ENCODE measurements at regions not wholly inside any gene's neighbourhood (a gene's known extent, or its start where the extent isn't known, plus 50 kb on each side); places are given as distances from the start of the nearest gene placed in this dataset.

DNA sequence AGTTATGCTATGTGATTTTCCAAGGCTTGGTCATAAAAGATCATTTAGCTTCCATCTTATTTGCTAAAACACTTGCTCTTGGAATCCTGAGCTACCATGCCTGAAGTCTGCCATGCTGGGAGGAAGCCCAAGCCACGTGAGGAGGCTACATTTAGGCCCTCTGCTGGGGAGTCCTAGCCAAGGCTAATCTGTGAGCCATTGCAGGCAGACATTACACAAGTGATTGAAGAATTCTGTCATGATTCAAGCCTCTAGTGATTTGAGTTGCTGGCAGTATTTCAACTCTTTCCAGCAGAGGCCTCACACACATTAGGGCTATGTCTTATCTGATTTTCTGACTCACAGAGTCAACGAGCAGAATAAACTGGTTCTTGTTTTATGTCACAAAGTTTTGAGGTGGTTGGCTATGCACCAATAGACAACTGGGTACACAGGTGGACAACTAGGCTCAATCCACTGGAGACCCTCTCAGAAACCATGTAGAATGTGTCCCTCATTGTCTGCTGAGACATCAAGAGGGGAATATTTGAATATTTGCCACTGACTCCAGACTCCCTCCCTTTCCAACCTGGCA lies 227.2 kb upstream of the SULF2 start:
- DNase-seq (no peak), ATAC-seq (ENCODE audit: low FRiP score) (no peak)
- H3K4me1 ChIP-seq (ENCODE audit: control insufficient read depth in 1 of 2, insufficient read depth in 2 of 2, low read length in 2 of 2): no peaks in the 10 kb centered on the region
- WGBS, 2 donors: 5 to 6% methylated on average over 2 of the region's 2 CpGs
- no peak overlapping the region for H3K4me3 ChIP-seq (ENCODE audit: low read length in 2 of 2)
- H3K36me3 ChIP-seq (ENCODE audit: control insufficient read depth in 1 of 2, insufficient read depth in 2 of 2, low read length in 1 of 2): no peaks in the 10 kb centered on the region
- no peak overlapping the region for H3K27ac ChIP-seq (ENCODE audit: low read depth in 1 of 2, low read length in 2 of 2)
- no peaks in the 10 kb centered on the region for H3K27me3 ChIP-seq (ENCODE audit: control insufficient read depth in 1 of 2, insufficient read depth in 2 of 2, low read length in 1 of 2)
- H3K9me3 ChIP-seq (ENCODE audit: control insufficient read depth, low read length): peaks cover 2% of the 10 kb centered on the region
- intact Hi-C loops (cut with DNase I): no loop called here

DNA sequence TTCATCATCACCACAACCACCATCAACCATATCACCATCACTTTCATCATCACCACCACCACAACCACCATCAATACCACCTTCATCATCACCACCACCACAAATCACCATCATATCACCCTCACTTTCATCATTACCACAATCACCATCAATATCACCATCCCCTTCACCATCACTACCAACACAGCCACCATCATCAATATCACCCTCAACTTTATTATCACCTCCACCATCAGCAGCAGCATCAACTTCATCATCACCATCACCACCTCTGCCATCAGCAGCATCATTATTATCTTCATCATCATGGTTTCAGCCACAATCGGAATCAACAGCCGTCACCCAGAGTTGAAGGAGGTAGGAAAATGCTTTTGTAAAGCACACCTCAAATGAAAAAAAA lies 225.7 kb upstream of the SULF2 start:
- H3K36me3 ChIP-seq (ENCODE audit: control insufficient read depth in 1 of 2, insufficient read depth in 2 of 2, low read length in 1 of 2): no peaks in the 10 kb centered on the region
- H3K9me3 ChIP-seq (ENCODE audit: control insufficient read depth, low read length): peaks cover 2% of the 10 kb centered on the region
- H3K27ac ChIP-seq (ENCODE audit: low read depth in 1 of 2, low read length in 2 of 2): no peak overlapping the region
- intact Hi-C loops (cut with DNase I): no loop called here
- DNase-seq: no peak
- WGBS, 2 donors: 97 to 99% methylated on average over 2 of the region's 2 CpGs
- H3K4me3 ChIP-seq (ENCODE audit: low read length in 2 of 2): no peak overlapping the region
- H3K27me3 ChIP-seq (ENCODE audit: control insufficient read depth in 1 of 2, insufficient read depth in 2 of 2, low read length in 1 of 2): no peaks in the 10 kb centered on the region
- no peaks in the 10 kb centered on the region for H3K4me1 ChIP-seq (ENCODE audit: control insufficient read depth in 1 of 2, insufficient read depth in 2 of 2, low read length in 2 of 2)
- no peak for ATAC-seq (ENCODE audit: low FRiP score)

DNA sequence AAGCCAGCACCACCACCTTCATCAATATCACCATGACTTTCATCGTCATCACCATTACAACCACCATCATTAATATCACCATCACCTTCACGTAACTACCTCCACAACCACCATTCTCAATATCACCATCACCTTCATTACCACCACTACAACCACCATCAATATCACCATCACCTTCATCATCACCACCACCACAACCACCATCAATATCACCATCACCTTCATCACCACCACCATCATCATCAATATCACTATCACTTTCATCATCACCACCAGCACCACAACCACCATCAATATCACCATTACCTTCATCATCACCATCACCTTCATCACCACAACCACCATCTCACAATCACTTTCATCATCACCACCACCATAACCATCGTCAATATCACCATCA lies 225.3 kb upstream of the SULF2 start:
- intact Hi-C loops (cut with DNase I): no loop called here
- ATAC-seq (ENCODE audit: low FRiP score) (no peak), DNase-seq (no peak)
- no peak overlapping the region for H3K27ac ChIP-seq (ENCODE audit: low read depth in 1 of 2, low read length in 2 of 2)
- H3K27me3 ChIP-seq (ENCODE audit: control insufficient read depth in 1 of 2, insufficient read depth in 2 of 2, low read length in 1 of 2): no peaks in the 10 kb centered on the region
- no peaks in the 10 kb centered on the region for H3K4me1 ChIP-seq (ENCODE audit: control insufficient read depth in 1 of 2, insufficient read depth in 2 of 2, low read length in 2 of 2)
- WGBS, 2 donors: 93 to 94% methylated on average over 3 of the region's 3 CpGs
- H3K36me3 ChIP-seq (ENCODE audit: control insufficient read depth in 1 of 2, insufficient read depth in 2 of 2, low read length in 1 of 2): no peaks in the 10 kb centered on the region
- peaks cover 2% of the 10 kb centered on the region for H3K9me3 ChIP-seq (ENCODE audit: control insufficient read depth, low read length)
- H3K4me3 ChIP-seq (ENCODE audit: low read length in 2 of 2): no peak overlapping the region

DNA sequence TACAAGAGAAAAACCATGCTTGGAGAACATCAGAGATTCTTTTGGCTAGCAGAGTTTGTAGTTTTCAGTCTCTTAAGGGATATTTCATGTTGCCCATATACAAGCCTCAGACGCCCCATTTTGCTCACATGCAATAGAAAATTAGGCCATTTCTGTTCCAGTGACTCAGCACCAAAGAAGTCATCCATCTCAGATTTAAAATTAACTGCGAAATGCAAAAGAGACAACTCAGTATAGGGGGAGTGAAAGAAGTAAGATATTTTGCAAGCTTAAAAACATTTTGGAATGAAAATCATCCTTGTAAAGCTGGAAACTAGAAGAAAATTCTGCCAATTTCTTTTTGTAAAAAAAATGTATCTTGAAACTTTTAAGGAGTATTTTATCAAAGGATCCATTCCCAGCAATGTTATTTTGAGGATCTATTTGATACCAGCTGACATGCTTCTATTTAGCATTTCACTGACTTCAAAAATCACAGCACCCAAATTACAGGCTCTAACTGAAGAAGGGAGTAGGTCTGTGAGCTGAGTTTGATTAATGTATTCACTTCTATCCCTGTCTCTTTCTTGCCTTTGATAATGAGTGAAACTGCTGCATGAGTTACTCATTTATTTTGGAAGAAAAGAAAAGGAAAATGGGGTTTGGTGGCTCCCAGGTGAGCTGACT lies 223.7 kb upstream of the SULF2 start:
- ATAC-seq (ENCODE audit: low FRiP score): no peak
- H3K27ac ChIP-seq (ENCODE audit: low read depth in 1 of 2, low read length in 2 of 2): no peak overlapping the region
- no peaks in the 10 kb centered on the region for H3K4me1 ChIP-seq (ENCODE audit: control insufficient read depth in 1 of 2, insufficient read depth in 2 of 2, low read length in 2 of 2)
- WGBS, 2 donors: 10 to 16% methylated on average over 2 of the region's 2 CpGs
- H3K27me3 ChIP-seq (ENCODE audit: control insufficient read depth in 1 of 2, insufficient read depth in 2 of 2, low read length in 1 of 2): no peaks in the 10 kb centered on the region
- H3K9me3 ChIP-seq (ENCODE audit: control insufficient read depth, low read length): peaks cover 4% of the 10 kb centered on the region
- DNase-seq: no peak
- H3K4me3 ChIP-seq (ENCODE audit: low read length in 2 of 2): no peak overlapping the region
- intact Hi-C loops (cut with DNase I): no loop called here
- H3K36me3 ChIP-seq (ENCODE audit: control insufficient read depth in 1 of 2, insufficient read depth in 2 of 2, low read length in 1 of 2): no peaks in the 10 kb centered on the region

DNA sequence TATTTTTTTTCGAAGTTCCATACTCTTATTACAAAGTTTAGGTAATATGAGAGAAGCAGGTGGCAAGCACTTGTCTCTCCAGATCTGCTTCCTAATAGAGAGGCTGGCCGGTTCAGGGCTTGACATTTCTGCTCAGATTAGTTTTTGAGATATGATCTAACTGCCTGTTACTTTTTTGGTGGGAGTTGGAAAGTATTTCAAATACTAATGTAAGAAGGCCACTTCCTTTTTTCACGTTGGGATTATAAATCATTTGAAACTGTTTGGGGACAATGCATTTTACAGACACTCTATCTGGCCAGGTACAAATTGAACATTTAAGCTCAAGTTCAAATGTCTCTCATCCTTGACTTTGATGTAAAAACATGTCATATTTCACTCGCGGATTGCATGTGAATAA lies 222.1 kb upstream of the SULF2 start:
- WGBS, 2 donors: 63 to 67% methylated on average over 5 of the region's 5 CpGs
- H3K4me3 ChIP-seq (ENCODE audit: low read length in 2 of 2): no peak overlapping the region
- H3K4me1 ChIP-seq (ENCODE audit: control insufficient read depth in 1 of 2, insufficient read depth in 2 of 2, low read length in 2 of 2): no peaks in the 10 kb centered on the region
- H3K27ac ChIP-seq (ENCODE audit: low read depth in 1 of 2, low read length in 2 of 2): no peak overlapping the region
- no peak for DNase-seq
- ATAC-seq (ENCODE audit: low FRiP score): no peak
- no peaks in the 10 kb centered on the region for H3K36me3 ChIP-seq (ENCODE audit: control insufficient read depth in 1 of 2, insufficient read depth in 2 of 2, low read length in 1 of 2)
- intact Hi-C loops (cut with DNase I): no loop called here
- H3K27me3 ChIP-seq (ENCODE audit: control insufficient read depth in 1 of 2, insufficient read depth in 2 of 2, low read length in 1 of 2): no peaks in the 10 kb centered on the region
- peaks cover 3% of the 10 kb centered on the region for H3K9me3 ChIP-seq (ENCODE audit: control insufficient read depth, low read length)

DNA sequence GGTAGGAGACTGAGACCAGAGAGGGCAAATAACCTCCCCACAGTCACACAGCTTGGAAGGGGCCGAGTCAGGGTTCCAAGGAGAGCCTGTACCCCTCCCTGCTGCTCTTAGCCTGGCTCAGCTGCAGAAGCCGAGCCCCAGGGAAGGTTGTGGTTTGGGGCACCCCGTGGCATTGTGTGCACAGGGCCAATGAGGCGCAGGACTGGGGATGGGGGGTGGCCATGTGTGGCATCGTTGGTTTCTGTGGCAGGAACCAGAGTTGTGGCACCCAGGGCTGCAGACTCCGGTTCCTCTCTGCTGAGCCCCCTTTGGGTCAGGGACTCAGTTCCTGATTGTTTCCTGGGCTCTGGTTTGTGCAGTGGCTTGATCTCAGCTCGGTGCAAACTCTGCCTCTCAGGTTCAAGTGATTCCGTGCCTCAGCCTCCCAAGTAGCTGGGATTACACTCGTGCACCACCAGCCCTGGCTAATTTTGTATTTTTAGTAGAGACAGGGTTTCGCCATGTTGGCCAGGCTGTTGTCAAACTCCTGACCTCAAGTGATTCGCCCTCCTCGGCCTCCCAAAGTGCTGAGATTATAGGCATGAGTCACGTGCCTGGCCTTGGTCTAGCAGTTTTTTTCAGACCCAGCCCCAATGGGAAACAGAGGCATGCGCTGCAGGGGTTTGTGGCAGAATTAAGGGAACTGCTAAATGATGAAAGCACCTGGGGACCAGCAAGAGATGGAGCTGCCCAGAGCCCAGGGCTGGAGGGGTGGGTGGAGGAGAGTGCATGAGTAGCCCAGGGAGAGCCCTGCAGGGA lies 221.0 kb upstream of the SULF2 start:
- intact Hi-C loops (cut with DNase I): no loop called here

DNA sequence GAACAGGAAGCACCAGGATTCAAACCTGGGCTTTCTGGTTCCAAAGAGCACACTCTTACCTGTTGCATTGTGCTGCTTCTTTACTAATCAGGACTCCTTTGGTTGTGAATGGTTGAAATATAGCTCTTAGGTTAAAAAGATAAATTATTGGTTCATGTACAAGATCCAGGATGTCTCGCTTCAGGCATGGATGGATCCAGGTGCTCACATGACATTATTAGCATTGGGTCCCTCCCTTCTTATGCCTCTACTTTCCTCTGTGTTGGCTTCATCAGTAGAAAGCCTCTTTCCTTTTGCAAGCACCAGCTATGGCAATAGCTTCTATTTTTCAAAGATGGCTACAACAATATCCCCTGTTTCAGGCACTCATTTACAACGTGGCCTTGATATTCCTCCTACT lies 217.7 kb upstream of the SULF2 start:
- Histone ChIP-seq H3K4me1 (ENCODE audit: control insufficient read depth in 1 of 2, insufficient read depth in 2 of 2, low read length in 2 of 2) (no peaks in the 10 kb centered on the region), H3K4me3 (ENCODE audit: low read length in 2 of 2) (no peak overlapping the region), H3K27ac (ENCODE audit: low read depth in 1 of 2, low read length in 2 of 2) (no peak overlapping the region), H3K9me3 (ENCODE audit: control insufficient read depth, low read length) (peaks cover 1% of the 10 kb centered on the region), H3K36me3 (ENCODE audit: control insufficient read depth in 1 of 2, insufficient read depth in 2 of 2, low read length in 1 of 2) (no peaks in the 10 kb centered on the region), H3K27me3 (ENCODE audit: control insufficient read depth in 1 of 2, insufficient read depth in 2 of 2, low read length in 1 of 2) (no peaks in the 10 kb centered on the region)
- 86 to 87% methylated on average over 2 of the region's 2 CpGs for WGBS, 2 donors
- intact Hi-C loops (cut with DNase I): no loop called here
- ATAC-seq (ENCODE audit: low FRiP score) (no peak), DNase-seq (no peak)

More for the DNA sequence above, 221.0 kb upstream of the SULF2 start:
- WGBS, 2 donors: 73 to 84% methylated on average over 14 of the region's 14 CpGs
- no peak overlapping the region for H3K27ac ChIP-seq (ENCODE audit: low read depth in 1 of 2, low read length in 2 of 2)
- H3K9me3 ChIP-seq (ENCODE audit: control insufficient read depth, low read length): peaks cover 1% of the 10 kb centered on the region
- DNase-seq (no peak), ATAC-seq (ENCODE audit: low FRiP score) (no peak)
- H3K27me3 ChIP-seq (ENCODE audit: control insufficient read depth in 1 of 2, insufficient read depth in 2 of 2, low read length in 1 of 2): no peaks in the 10 kb centered on the region
- H3K36me3 ChIP-seq (ENCODE audit: control insufficient read depth in 1 of 2, insufficient read depth in 2 of 2, low read length in 1 of 2): no peaks in the 10 kb centered on the region
- no peak overlapping the region for H3K4me3 ChIP-seq (ENCODE audit: low read length in 2 of 2)
- no peaks in the 10 kb centered on the region for H3K4me1 ChIP-seq (ENCODE audit: control insufficient read depth in 1 of 2, insufficient read depth in 2 of 2, low read length in 2 of 2)

DNA sequence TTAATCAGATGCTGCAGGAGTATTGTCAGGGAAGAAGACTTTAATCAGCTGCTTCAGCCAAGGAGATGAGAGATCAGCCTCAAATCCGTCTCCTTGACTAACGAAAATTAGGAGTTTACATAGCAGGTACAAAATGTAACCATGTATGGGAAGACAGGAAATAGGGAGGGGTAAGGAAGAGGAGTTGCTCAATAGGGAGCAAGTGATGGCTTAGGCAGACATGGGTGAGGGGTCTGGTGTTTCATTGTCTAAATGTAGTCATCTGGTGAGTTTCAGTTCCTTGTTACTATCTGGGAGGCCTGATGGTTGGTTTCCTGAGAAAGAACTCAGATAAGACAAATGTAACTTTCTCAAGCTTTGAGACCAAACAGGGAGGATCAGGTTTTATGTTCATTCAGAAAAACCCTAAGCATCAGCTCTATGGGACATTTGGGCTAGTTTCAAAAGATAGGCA lies 217.3 kb upstream of the SULF2 start:
- H3K27me3 ChIP-seq (ENCODE audit: control insufficient read depth in 1 of 2, insufficient read depth in 2 of 2, low read length in 1 of 2): no peaks in the 10 kb centered on the region
- H3K4me3 ChIP-seq (ENCODE audit: low read length in 2 of 2): no peak overlapping the region
- no peak overlapping the region for H3K27ac ChIP-seq (ENCODE audit: low read depth in 1 of 2, low read length in 2 of 2)
- intact Hi-C loops (cut with DNase I): no loop called here
- DNase-seq (no peak), ATAC-seq (ENCODE audit: low FRiP score) (no peak)
- H3K36me3 ChIP-seq (ENCODE audit: control insufficient read depth in 1 of 2, insufficient read depth in 2 of 2, low read length in 1 of 2): no peaks in the 10 kb centered on the region
- peaks cover 1% of the 10 kb centered on the region for H3K9me3 ChIP-seq (ENCODE audit: control insufficient read depth, low read length)
- H3K4me1 ChIP-seq (ENCODE audit: control insufficient read depth in 1 of 2, insufficient read depth in 2 of 2, low read length in 2 of 2): no peaks in the 10 kb centered on the region
- WGBS, 2 donors: 79 to 84% methylated on average over 2 of the region's 2 CpGs

DNA sequence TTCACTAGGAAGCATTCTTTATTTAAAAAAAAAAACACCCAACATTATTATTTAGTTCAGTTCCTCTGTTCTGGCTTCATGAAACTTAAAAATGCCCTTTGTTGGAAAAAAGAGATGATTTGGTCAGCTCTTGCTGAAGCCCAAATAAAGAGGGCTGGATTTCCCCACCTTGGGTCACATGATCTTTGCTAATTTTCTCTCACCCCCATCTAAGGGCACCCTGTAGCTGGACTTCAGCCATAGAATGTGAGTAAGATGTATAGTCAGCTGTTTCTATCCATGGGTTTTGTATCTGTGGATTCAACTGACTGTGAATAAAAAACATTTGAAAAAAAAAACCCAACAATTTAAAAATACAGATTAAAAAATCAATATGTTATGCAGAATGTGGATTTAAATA lies 213.9 kb upstream of the SULF2 start:
- Histone ChIP-seq H3K36me3 (ENCODE audit: control insufficient read depth in 1 of 2, insufficient read depth in 2 of 2, low read length in 1 of 2) (no peaks in the 10 kb centered on the region), H3K27ac (ENCODE audit: low read depth in 1 of 2, low read length in 2 of 2) (no peak overlapping the region), H3K4me3 (ENCODE audit: low read length in 2 of 2) (no peak overlapping the region), H3K27me3 (ENCODE audit: control insufficient read depth in 1 of 2, insufficient read depth in 2 of 2, low read length in 1 of 2) (no peaks in the 10 kb centered on the region), H3K9me3 (ENCODE audit: control insufficient read depth, low read length) (peaks cover 1% of the 10 kb centered on the region), H3K4me1 (ENCODE audit: control insufficient read depth in 1 of 2, insufficient read depth in 2 of 2, low read length in 2 of 2) (no peaks in the 10 kb centered on the region)
- intact Hi-C loops (cut with DNase I): no loop called here
- DNase-seq: no peak
- no peak for ATAC-seq (ENCODE audit: low FRiP score)

Measured in aorta (tissue), 5 donors.